Testis (tissue), 2 donors: ENCODE measurements at regions not wholly inside any gene's neighbourhood (a gene's known extent, or its start where the extent isn't known, plus 50 kb on each side); places are given as distances from the start of the nearest gene placed in this dataset.

Source experiments
- DNase-seq: peaks from one replicate; pipeline ENCODE4 v3.0.0-alpha.2; 2019
- H3K27ac ChIP-seq, 2 donors: fragments of 200-600 bp; sonication (generic); one replicate each; pipeline ENCODE4 v1.5.1; 2019
- H3K27me3 ChIP-seq: fragments of 200-600 bp; sonication (generic); one replicate; pipeline ENCODE4 v1.5.1; 2019
- H3K36me3 ChIP-seq: fragments of 200-600 bp; sonication (generic); one replicate; pipeline ENCODE4 v1.5.1; 2017; ENCODE audit warnings: low read depth; ENCODE audit errors: missing control alignments
- H3K4me1 ChIP-seq: fragments of 200-600 bp; sonication (generic); one replicate; pipeline ENCODE4 v1.5.1; 2019
- H3K4me3 ChIP-seq, 2 donors: fragments of 200-600 bp; sonication (generic); one replicate each; pipeline ENCODE4 v1.5.1; 2017 to 2019
- H3K9me3 ChIP-seq: fragments of 200-600 bp; sonication (generic); one replicate; pipeline ENCODE4 v1.5.1; 2017
- POLR2A ChIP-seq: fragments of 450-650 bp; IDR thresholded peaks from one replicate; pipeline ENCODE4 v1.6.1; 2017; ENCODE audit warnings: antibody characterized with exemption, mild to moderate bottlenecking, moderate library complexity
- WGBS, 2 donors: methylation state at CpG; one replicate each; pipeline ENCODE4 v1.1.5; 2018; 5-methylcytosine and 5-hydroxymethylcytosine counted together
- intact Hi-C: fragments of 100-400 bp; cut with DNase I; formaldehyde crosslinking; loops from one replicate; pipeline ENCODE4 v1.15.1; 2023; ENCODE audit warnings: low total_unique reads
- TF ChIP-seq, protein P1 (sequence below), 3 experiments: fragments of 450-650 bp in 2 of 3; fragments of 200-600 bp in 1 of 3; sonication (generic) in 1 of 3; IDR thresholded peaks; one replicate each; pipeline ENCODE4 v1.5.1; 2016 to 2019; ENCODE audit warnings: antibody characterized with exemption in 3 of 3, mild to moderate bottlenecking in 2 of 3, moderate library complexity in 1 of 3

DNA sequence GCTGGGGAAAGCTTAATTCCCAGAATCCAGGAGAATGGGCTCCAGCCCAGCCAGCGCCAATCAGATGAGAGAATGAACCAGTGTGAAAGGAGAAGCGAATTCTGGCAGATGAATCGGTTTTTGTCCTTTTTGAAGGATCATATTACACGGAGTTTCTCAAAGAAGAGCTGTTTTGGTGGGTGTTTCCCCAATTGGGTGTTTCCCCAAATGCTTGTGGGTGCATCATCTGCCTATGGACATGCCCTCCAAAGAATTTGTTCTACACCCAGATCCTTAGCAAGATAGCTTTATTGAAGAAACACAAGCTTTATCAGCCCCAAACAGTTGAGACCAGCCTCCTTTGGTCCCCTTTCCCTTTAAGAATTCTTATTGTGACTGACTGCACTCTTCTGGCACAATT lies 186.5 kb upstream of the GPR26 start:
- intact Hi-C loops = no loop called here
- Histone ChIP-seq H3K27ac (no peak overlapping the region), H3K4me1 (peaks cover 7% of the 10 kb centered on the region), H3K36me3 (no peaks in the 10 kb centered on the region), H3K27me3 (no peaks in the 10 kb centered on the region), H3K9me3 (no peaks in the 10 kb centered on the region), H3K4me3 (no peak overlapping the region)
- TF ChIP-seq, protein P1, sequence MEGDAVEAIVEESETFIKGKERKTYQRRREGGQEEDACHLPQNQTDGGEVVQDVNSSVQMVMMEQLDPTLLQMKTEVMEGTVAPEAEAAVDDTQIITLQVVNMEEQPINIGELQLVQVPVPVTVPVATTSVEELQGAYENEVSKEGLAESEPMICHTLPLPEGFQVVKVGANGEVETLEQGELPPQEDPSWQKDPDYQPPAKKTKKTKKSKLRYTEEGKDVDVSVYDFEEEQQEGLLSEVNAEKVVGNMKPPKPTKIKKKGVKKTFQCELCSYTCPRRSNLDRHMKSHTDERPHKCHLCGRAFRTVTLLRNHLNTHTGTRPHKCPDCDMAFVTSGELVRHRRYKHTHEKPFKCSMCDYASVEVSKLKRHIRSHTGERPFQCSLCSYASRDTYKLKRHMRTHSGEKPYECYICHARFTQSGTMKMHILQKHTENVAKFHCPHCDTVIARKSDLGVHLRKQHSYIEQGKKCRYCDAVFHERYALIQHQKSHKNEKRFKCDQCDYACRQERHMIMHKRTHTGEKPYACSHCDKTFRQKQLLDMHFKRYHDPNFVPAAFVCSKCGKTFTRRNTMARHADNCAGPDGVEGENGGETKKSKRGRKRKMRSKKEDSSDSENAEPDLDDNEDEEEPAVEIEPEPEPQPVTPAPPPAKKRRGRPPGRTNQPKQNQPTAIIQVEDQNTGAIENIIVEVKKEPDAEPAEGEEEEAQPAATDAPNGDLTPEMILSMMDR (IDR thresholded peaks at IDR 0.05) = no peak
- TF ChIP-seq POLR2A = no peak
- WGBS, 2 donors = 77 to 85% methylated on average over 4 of the region's 4 CpGs
- no peak for DNase-seq

DNA sequence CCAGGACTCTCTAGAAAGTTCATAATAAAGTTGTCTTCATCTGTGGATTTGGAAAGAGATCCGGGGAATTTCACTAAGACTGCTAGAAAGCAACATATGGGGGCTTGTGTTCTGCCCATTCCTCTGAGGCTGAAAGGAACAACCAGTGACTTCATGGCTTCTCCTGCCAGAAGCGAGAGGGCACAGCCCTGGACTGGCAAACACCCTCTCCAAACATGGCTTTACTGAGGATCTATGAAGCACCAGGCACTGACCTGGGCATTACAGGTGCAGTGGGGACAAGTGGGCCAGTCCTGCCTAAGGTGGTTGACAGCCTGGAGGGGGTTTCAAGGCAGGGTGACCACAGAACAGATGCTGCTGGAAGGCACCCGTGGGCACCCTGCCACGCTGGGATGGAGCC lies 185.8 kb upstream of the GPR26 start:
- Histone ChIP-seq H3K27me3 (no peaks in the 10 kb centered on the region), H3K4me3 (no peak overlapping the region), H3K36me3 (no peaks in the 10 kb centered on the region), H3K9me3 (no peaks in the 10 kb centered on the region), H3K27ac (no peak overlapping the region), H3K4me1 (peaks cover 7% of the 10 kb centered on the region)
- intact Hi-C loops = no loop called here
- 80 to 81% methylated on average over 3 to 4 of the region's 4 CpGs for WGBS, 2 donors
- TF ChIP-seq, protein P1 (IDR thresholded peaks at IDR 0.05) = no peak
- TF ChIP-seq POLR2A = no peak
- no peak for DNase-seq

GRCh38 chr10:123480845-123481244 lies 185.3 kb upstream of the GPR26 start:
- H3K9me3 ChIP-seq = no peaks in the 10 kb centered on the region
- TF ChIP-seq POLR2A = no peak
- TF ChIP-seq, protein P1 (IDR thresholded peaks at IDR 0.05) = no peak
- no peaks in the 10 kb centered on the region for H3K36me3 ChIP-seq
- no peak for DNase-seq
- no peak overlapping the region for H3K4me3 ChIP-seq
- no peaks in the 10 kb centered on the region for H3K27me3 ChIP-seq
- no peak overlapping the region for H3K27ac ChIP-seq
- 81 to 89% methylated on average over 9 of the region's 9 CpGs for WGBS, 2 donors
- peaks cover 7% of the 10 kb centered on the region for H3K4me1 ChIP-seq
- intact Hi-C loops = no loop called here

GRCh38 chr10:123484722-123485121 lies 181.4 kb upstream of the GPR26 start:
- H3K9me3 ChIP-seq = no peaks in the 10 kb centered on the region
- no peaks in the 10 kb centered on the region for H3K27me3 ChIP-seq
- TF ChIP-seq, protein P1 (IDR thresholded peaks at IDR 0.05) = no peak
- TF ChIP-seq POLR2A = no peak
- intact Hi-C loops = no loop called here
- no peaks in the 10 kb centered on the region for H3K4me1 ChIP-seq
- no peak overlapping the region for H3K27ac ChIP-seq
- no peaks in the 10 kb centered on the region for H3K36me3 ChIP-seq
- 61 to 68% methylated on average over 2 of the region's 2 CpGs for WGBS, 2 donors
- DNase-seq = no peak
- H3K4me3 ChIP-seq = no peak overlapping the region

- Histone ChIP-seq H3K4me1 (no peaks in the 10 kb centered on the region), H3K9me3 (no peaks in the 10 kb centered on the region), H3K4me3 (no peak overlapping the region), H3K36me3 (no peaks in the 10 kb centered on the region), H3K27ac (no peak overlapping the region), H3K27me3 (no peaks in the 10 kb centered on the region)
- DNase-seq = no peak
- TF ChIP-seq POLR2A = no peak
- TF ChIP-seq, protein P1 (IDR thresholded peaks at IDR 0.05) = no peak
- intact Hi-C loops = no loop called here
- WGBS, 2 donors = 68 to 78% methylated on average over 7 of the region's 7 CpGs
These were observed 180.7 kb upstream of the GPR26 start for GRCh38 chr10:123485341-123485960.
